ENCODE measurements at regions not wholly inside any gene's neighbourhood (a gene's known extent, or its start where the extent isn't known, plus 50 kb on each side); places are given as distances from the start of the nearest gene placed in this dataset.
"Not testable (repeated sequence)": the region's sequence is repeated elsewhere in the genome, so short reads cannot be mapped to it uniquely, and the experiment has no call there.

DNA sequence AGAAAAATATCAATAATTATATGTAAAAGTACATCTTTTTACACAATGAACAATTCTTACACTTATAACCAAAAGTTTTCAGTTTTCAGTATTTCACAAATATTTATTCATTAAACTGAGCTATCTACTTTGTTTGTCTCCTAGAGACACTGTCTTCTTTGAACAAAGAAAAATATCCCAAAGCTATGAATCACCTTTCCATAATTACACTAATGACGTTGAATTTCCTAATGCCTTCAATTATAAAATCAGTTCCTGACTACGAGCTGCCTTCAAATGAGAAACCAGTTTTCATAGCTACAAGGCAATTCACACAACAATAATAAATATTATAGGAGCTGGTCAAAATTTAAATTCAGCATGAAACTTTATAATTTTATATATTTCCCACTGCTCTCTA, 201.8 kb upstream of the BRINP3 start:
- DNase-seq: no peak

DNA sequence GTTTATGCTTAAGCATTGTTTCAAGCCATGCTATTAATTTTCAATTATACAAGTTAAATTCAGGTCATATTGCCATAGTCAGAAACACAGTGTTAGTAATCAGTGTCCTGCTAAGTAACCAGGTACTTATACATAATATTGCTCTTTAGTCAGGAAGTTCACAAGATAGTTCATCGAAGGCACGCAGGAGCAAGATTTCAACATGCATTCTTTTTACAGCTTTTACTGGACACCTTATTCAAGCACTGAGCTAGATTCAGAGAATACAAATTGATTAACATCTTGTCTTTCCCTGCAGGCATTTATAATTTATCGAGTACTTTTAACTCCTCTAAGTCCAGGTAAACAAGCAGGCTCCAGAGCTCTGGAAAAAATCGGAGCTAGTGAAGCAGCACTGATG, 202.3 kb upstream of the BRINP3 start:
- DNase-seq: no peak

DNA sequence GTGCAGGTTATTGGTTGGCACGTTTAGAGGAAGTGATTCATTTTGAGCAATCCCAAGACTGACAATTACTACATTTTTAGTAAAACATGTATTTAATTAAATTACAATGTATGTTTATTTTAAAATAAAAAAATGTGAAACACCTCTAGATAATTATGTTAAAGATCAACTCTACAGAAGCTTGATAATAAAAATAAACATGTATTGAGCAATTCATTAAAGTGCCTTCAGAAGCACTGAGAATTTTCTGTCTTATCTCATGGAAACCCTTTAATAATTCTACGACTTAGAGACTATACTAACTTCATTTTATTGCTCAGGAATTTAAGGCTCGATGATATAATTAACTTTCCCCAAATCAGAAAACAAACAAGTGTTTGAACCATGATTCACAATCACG, 208.0 kb upstream of the BRINP3 start:
- DNase-seq: no peak

DNA sequence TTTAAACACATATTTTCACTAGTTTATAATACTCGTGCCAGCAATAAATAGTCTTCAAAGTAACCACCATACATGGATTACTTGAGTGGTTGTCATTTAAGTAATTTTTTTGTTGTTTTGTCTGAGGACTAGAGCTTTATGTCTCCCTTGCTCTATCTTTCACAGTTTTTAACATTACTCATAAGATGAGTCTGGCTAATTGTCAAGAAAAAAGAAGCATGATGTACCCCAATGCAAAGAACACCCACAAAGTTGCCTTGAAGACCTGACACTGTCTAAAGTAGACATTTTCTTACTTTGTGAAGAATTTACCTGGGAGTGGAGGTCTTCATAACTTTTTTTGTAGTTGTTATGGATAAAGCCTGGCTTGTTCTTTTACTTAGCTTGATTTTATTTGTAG, 210.4 kb upstream of the BRINP3 start:
- DNase-seq: no peak

DNA sequence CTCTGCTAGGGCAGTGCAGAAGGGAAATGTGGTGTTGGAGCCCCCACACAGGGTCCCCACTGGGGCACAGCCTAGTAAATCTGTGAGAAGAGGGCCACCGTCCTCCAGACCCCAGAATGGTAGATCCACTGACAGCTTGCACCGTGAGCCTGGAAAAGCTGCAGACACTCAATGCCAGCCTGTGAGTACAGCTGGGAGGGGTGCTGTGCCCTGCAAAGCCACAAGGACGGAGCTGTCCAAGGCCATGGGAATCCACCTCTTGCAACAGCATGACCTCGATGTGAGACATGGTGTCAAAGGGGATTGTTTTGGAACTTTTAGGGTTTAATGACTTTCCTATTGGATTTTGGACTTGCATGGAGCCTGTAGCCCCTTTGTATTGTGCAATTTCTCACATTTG, 220.8 kb upstream of the BRINP3 start:
- not testable (repeated sequence) for DNase-seq

DNA sequence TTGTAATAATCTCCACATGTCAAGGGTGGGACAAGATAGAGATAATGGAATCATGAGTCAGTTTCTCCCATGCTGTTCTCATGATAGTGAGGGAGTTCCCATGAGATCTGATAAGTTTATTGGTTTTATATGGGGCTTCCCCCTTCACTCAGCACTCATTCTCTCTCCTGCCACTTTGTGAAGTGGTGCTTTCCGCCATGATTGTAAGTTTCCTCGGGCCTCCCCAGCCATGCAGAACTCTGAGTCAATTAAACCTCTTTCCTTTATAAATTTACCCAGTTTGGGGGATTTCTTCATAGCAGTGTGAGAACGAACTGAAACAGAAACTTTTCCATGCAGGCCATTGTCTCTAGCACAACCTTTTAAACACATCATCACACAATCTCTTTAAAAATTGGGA, 221.5 kb upstream of the BRINP3 start:
- DNase-seq: no peak

DNA sequence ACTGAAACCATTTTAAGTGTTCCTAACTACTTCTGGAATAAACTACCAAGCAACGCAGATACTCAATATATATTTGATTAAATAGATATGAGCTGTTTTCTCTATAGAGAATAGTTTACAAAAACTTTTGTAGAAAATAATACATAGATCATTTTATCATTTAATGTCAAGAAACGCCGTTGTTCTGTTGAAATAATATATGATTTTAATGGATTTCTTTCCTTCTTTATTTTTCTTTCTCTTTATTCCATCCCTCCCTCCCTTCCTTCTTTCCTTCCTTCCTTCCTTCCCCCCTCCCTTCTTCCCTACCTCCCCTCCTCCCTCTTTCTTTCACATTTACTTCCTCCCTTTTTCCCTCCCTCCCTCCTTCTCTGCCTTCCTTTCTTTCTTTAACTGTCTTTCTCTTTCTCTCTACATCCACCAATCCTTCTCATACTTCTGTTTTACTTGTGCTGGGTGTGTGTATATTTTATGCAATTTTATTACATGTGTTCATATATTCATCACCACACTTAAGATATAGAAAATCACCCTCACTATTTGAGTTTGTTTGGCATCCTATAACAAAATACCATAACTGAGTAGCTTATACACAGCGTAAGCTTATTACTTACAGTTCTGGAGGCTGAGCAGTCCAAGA, 230.9 kb upstream of the BRINP3 start:
- DNase-seq: no peak

DNA sequence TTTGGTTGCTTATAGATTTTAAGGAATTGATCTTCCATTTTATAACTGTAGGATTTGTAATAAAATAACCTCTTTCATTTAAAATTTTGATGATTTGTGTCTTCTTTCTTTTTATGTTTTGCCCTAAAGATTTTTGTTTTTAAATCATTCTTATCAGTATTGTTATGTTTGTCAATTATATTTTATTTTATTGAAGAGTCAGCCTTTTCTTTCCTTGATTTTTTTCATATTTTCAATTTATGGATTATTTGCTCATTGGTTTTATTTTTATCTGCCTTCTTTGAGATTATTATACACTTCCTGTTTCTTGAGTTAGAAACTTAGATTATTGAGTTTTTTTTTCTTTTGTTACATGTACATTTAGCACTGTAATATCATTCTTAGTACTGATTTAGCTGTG, 233.4 kb upstream of the BRINP3 start:
- DNase-seq: no peak

DNA sequence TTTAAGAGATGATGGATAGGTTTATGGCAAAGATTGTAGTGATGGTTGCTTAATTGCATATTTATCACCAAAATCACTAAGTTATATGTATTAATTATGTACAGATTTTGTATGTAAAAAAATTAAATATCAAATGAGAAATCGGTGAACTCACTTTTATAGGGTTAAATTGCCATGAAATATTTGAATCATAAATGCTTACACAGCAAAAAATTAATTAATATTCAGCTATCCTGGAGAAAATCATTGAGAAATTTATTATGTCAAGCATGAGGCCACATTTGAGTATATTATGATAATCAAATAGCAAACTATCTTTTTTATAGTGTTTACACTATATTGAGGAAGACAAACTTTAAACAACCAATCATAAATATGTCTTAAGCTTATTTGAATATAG, 239.4 kb upstream of the BRINP3 start:
- no peak for DNase-seq

DNA sequence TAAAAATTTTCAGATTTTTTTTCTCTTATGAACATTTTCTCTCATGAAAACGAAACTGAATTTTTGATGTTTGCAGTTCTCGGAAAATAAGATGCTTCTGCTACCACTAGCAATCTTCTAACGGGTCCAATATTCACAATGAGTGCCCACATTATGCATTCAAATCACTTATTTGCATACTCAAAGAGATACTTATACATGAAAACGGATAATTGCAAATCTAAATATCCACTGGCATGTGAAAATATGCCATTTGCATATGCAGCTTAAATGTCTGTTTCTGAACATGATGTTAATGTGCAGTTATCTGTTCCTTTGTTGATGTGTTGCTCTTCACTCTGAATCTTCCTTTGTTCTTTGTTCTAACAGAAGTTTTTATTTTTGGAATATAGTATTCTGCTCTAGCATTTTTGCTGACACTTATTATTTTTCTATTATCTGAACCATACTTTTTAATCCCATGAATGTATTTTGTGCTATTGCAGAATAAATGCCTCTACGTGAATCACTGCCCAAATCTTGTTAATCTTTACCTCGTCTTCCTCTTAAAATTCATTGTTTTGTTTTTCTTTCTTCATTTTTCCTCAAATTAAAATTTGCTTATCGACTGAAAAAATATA, 259.4 kb upstream of the BRINP3 start:
- DNase-seq: no peak

DNA sequence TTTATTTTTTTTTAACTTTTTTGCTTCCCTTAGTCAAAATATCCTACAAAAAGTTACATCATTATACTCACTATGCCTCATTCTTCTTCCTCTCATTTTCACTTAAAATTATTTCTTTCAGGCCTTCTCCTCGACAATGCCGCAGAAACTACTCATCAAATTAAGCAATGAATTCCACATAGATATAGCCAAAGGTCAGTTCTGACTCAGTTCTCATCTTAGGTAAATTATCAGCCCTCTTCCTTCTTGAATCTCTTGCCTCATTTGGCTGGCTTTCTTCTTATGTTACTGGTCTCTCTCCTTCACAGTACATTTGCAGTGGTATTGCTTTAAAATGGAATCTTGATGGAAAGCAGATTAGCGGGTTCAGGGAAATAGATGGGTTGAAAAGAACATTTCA, 260.7 kb upstream of the BRINP3 start:
- DNase-seq: no peak

DNA sequence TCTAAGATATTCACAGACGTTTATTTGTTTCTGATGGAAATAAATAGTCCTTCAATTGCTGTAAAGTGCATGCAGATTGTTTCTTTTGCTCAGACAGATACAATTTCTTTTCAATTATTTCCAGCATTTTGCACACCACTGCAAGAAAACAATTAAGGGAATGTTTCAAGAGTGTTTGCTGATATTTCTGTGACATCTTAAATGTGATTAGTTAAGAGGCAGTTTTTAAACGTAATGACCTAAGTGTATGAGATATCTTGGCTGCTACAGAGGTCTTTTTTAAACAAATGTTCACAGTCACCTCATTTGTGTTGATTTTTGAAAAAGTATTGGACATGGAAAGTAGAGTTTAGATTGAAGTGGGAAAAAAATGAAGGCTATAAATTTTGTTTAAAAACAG, 262.3 kb upstream of the BRINP3 start:
- DNase-seq: no peak

DNA sequence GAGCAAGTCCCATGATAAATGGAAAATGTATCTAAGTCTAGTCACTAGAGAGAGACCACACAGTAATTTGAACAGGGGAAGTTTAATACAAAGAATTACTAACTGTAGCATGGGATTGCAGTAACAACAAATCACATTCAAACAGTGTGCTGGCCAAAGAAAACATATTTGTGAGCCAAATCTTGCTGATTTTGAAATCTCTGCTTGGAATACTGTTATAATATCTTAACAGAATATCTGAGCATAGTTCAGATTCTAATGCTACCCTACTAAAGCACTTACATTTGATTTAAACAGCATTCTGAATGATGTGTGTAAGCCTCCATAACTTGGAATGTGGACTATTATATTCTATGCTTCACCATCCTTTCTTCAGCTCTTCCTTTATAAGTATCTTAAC, 270.0 kb upstream of the BRINP3 start:
- DNase-seq: no peak

DNA sequence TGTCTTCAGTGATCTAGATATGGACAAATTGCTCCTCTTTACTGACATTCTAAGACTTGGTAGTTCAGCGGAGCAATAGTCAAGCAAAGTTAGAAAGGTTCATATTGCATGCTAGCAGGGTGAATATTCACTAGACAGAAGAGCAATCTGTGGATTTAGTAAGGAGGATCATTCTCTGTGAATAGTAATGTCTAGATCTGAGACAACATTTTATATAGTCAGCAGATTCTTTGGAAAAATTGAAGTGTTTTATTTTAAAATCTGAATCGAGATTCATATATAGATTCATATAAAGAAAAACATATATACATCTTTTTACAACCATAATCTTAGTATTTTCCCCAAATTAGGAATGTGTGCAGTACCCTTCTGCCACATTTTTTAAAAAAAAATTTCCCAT, 274.5 kb upstream of the BRINP3 start:
- no peak for DNase-seq

DNA sequence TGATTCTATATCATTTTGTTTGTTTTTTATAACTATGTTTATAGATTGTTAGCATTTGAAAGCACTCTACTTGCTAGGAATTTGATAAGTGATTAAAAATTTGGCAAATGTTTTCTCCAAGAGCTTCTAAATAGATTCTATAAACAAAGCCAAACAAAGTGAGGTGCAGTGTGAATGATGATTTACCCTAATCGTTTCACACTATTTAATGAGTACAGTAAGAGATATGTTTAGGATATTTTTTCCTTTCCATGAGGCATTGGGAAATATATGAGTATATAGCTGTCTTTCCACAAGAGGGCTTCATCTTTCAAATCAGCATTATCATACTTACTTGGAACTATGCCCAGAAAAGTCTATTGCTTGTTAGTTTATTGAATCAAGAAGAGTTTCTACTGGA, 277.0 kb upstream of the BRINP3 start:
- no peak for DNase-seq

DNA sequence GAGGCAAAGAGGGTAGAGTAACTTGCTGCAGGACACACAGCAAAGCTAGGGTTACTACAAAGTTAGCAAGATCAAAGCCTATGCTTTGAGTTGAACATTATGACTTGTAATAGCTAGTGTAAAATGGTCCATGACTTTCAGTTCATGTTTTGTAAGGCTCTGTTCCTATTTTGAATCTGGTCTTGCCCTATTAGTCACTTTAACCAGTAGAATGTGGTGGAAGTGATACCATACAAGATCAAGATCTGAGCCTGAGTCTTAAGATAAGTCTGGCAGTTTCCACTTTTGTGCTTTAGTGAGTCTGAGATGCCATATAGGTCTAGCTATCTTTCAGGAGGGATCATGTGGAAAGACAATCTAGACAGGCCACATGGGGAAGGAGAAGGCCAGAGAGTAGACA, 282.1 kb upstream of the BRINP3 start:
- DNase-seq: no peak

DNA sequence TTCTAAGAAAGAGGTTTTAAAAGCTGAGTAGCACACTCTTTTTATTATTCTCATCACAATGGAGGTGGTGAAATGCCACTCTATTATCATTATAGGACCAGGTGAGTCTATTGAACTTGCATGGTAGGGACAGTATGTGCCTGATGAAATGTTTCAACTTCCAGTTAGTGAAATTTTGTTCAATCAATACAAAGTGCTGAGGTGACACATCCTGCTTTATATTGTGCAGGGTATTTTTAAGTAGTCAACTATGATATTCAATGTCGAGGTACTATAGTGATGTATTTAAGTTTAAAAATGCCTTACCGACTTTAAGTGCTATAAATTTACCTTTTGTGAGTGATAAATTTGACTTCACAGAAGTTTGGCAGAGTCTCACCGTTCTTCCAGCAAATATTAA, 284.7 kb upstream of the BRINP3 start:
- DNase-seq: no peak

DNA sequence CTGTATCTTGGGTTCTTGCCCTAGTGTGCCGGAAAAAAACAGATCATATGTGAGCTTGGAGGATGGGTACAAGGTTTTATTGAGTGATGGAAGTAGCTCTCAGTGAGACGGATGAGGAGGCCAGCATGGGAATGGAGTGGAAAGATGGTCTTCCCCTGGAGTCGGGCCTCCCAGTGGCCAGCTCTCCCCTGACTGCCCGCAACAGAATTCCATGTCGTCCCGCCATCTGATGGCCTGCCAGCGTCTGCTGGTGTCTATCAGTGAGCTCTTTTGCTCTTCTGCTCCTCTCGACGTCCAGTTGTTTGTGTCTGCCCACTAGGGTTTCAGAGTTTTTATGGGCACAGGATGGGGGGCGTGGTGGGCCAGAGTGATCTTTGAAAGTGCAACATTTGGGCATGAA, 315.2 kb upstream of the BRINP3 start:
- DNase-seq: no peak

DNA sequence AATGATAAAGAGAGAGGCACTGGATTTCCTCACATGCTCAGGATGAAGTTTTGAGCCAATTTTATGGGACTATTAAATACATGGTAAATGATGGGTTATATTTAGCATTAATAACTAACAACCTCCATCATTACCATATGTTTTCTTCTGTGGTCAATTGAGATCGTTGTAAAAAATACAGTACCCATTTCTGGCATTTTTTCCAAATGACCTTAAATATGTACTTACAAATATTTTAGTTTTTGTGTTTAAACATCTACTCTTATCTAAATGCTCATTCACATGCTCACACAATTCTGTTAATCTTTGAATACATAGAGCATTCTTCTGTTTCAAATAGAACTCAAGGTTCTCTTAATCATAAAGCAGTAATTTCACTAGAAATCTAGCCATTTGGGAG, 330.0 kb upstream of the BRINP3 start:
- DNase-seq: no peak

DNA sequence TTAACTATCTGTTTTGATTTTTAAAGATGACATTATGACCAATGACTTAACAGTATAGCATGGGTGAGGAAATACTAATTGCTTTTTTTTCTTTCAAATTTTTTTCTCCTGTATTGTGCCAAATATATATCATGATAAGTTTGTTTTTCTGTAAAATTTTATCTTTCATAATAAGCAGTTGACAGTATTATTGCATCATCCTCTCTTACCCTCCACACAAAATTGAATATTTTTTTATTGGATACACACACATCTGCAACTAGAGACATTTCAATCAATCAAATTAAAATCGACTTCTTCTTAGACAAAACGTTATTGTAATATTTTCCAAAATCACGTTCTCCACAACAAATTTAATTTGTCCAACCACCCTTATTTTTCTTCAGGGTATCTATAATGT, 330.4 kb upstream of the BRINP3 start:
- no peak for DNase-seq

DNA sequence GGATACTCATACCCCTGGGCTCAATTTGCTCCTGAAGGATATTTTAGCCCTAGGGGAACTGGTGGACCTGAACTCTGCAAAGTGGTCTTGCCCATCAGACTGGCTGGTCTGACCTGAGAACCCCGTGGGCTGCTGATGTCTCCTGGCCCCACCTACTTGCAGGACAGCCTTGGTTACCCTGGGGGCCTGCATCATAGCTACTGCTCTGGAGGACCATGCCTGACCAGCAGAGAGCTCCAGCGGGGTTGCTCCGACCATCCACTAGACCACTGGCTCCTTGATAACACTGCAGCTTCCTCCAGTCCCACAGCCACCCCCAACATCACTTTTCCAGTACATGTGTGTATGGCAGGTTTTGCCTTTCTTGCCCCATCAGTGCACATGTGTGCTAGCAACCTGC, 331.6 kb upstream of the BRINP3 start:
- no peak for DNase-seq

DNA sequence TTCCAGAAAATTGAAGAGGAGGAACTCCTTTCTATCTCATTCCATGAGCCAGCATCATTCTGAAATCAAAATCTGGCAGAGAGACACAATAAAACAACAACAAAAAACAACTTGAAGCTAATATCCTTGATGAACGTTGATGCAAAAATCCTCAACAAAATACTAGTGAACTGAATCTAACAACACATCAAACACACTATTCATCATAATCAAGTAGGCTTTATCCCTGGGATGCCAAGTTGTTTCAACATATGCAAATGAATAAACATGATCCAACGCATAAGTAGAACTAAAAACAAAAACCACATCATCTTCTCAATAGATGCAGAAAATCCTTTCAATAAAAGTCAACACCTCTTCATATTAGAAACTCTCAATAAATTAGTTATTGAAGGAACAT, 335.3 kb upstream of the BRINP3 start:
- DNase-seq: no peak

DNA sequence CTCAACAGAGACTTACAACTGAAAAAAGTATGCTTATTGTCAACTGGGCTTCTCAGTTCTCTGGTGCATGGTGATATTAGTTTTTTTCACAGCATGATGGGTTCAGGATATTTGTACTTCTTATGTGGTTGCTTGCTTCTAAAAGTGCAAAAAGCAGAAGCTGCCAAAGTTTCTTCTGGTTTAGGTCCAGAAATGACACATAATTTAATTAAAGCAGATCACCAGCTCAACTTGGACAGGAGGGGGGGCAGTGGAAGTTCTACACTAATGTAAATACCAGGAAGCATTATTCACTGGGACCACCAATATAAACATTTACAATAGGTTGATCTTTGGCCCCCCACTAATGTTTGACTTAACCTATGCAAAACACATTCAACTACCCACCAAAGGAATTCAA, 354.8 kb upstream of the BRINP3 start:
- no peak for DNase-seq

DNA sequence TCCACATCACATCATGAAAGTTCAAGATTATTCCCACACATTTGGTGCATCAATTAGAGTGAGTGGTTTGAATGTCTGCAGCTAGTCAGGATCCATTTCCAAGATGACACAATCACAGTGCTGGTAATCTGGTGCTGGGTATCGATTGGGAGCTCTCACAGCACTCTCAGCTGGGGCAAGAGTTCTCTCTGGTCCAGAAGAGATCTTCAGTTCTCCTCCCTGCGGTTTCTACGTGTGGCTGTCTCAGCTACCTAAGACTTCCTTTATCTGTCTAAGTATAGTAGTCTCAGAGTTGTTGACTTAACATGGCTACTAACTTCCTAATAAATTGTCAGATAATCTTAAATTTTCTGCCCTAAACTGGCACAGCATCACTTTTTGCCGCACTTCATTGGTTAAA, 358.0 kb upstream of the BRINP3 start:
- DNase-seq: no peak

DNA sequence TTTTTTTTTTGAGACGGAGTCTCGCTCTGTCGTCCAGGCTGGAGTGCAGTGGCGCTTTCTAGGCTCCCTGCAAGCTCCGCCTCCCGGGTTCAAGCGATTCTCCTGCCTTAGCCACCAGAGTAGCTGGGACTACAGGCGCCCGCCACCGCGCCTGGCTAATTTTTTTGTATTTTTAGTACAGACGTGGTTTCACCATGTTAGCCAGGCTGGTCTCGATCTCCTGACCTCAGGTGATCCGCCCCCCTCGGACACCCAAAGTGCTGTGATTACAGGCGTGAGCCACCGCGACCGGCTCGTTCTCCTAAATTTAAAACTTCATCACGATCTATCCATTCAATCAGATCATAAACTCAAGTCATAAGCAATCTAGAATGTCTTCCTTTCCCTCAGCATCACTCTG, 359.5 kb upstream of the BRINP3 start:
- not testable (repeated sequence) for DNase-seq

DNA sequence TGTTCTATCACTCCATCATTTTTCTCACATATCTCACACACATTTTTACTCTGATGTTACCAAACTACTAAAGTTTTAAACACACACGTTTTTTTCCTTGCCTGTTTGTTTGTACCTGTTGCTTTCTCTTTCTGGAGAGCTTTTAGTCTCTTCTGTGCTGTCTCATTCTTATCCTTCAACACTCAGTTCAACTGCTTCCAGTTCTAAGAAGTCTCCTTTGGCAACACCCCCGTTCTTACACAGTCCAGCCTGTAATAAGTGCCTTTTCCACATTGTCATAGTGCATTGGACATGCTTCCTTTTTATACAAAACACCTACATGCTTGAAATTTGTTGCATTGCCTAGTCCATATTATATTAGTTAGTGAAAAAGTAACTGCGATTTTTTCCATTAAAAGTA, 360.2 kb upstream of the BRINP3 start:
- no peak for DNase-seq
